ENCODE measurements at regions not wholly inside any gene's neighbourhood (a gene's known extent, or its start where the extent isn't known, plus 50 kb on each side); places are given as distances from the start of the nearest gene placed in this dataset.

DNA sequence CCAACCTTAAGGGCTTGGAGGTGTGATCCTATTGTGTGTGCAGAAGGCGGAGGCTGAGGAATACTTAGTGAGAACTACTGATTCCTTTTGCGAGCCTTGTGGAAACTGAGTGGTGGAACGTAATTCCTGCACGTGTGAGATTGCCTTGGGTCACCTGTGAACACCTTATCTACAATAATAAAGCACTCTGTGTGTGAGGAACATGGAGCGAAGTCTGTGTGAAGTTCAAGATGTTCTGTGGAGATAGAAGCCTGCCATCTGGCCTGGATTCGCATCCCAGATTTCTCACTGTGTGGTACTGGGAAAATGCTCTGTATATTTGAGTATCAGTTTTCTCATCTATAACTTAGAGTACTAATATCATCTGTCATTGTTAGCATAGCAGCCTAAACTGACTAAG, 179.5 kb upstream of the PDZRN3 start:
- Histone ChIP-seq H3K9me3 (ENCODE audit: control insufficient read depth in 4 of 4, low read length in 3 of 4) (no peaks in the 10 kb centered on the region), H3K36me3 (ENCODE audit: control insufficient read depth in 4 of 4, insufficient read depth in 3 of 4, low read depth in 1 of 4, low read length in 3 of 4) (no peaks in the 10 kb centered on the region), H3K27me3 (ENCODE audit: control insufficient read depth in 4 of 4, insufficient read depth in 4 of 4, low read length in 3 of 4) (no peaks in the 10 kb centered on the region), H3K4me1 (ENCODE audit: control insufficient read depth in 4 of 4, insufficient read depth in 4 of 4, low read length in 3 of 4) (no peaks in the 10 kb centered on the region), H3K9ac (ENCODE audit: low read depth in 1 of 2, low read length in 2 of 2) (no peak overlapping the region), H3K27ac (ENCODE audit: low read depth in 1 of 2, low read length in 2 of 2) (no peak overlapping the region), H3K4me3 (ENCODE audit: low read depth in 1 of 3, low read length in 3 of 3) (no peak overlapping the region)
- 88% methylated on average over 6 of the region's 6 CpGs for WGBS
- no peak for DNase-seq (ENCODE audit: low spot score)
- TF ChIP-seq JUND (IDR thresholded peaks at IDR 0.05): no peak
- no peak for TF ChIP-seq HNF4G (IDR thresholded peaks at IDR 0.05)
- TF ChIP-seq, protein P1, sequence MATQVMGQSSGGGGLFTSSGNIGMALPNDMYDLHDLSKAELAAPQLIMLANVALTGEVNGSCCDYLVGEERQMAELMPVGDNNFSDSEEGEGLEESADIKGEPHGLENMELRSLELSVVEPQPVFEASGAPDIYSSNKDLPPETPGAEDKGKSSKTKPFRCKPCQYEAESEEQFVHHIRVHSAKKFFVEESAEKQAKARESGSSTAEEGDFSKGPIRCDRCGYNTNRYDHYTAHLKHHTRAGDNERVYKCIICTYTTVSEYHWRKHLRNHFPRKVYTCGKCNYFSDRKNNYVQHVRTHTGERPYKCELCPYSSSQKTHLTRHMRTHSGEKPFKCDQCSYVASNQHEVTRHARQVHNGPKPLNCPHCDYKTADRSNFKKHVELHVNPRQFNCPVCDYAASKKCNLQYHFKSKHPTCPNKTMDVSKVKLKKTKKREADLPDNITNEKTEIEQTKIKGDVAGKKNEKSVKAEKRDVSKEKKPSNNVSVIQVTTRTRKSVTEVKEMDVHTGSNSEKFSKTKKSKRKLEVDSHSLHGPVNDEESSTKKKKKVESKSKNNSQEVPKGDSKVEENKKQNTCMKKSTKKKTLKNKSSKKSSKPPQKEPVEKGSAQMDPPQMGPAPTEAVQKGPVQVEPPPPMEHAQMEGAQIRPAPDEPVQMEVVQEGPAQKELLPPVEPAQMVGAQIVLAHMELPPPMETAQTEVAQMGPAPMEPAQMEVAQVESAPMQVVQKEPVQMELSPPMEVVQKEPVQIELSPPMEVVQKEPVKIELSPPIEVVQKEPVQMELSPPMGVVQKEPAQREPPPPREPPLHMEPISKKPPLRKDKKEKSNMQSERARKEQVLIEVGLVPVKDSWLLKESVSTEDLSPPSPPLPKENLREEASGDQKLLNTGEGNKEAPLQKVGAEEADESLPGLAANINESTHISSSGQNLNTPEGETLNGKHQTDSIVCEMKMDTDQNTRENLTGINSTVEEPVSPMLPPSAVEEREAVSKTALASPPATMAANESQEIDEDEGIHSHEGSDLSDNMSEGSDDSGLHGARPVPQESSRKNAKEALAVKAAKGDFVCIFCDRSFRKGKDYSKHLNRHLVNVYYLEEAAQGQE (IDR thresholded peaks at IDR 0.05): no peak
- TF ChIP-seq NR2F2 (IDR thresholded peaks at IDR 0.05): no peak
- no peak for TF ChIP-seq RAD21 (IDR thresholded peaks at IDR 0.05)
- TF ChIP-seq FOXA2 (IDR thresholded peaks at IDR 0.05): no peak
- no peak for TF ChIP-seq ATF3 (IDR thresholded peaks at IDR 0.05)
- TF ChIP-seq, protein P2, sequence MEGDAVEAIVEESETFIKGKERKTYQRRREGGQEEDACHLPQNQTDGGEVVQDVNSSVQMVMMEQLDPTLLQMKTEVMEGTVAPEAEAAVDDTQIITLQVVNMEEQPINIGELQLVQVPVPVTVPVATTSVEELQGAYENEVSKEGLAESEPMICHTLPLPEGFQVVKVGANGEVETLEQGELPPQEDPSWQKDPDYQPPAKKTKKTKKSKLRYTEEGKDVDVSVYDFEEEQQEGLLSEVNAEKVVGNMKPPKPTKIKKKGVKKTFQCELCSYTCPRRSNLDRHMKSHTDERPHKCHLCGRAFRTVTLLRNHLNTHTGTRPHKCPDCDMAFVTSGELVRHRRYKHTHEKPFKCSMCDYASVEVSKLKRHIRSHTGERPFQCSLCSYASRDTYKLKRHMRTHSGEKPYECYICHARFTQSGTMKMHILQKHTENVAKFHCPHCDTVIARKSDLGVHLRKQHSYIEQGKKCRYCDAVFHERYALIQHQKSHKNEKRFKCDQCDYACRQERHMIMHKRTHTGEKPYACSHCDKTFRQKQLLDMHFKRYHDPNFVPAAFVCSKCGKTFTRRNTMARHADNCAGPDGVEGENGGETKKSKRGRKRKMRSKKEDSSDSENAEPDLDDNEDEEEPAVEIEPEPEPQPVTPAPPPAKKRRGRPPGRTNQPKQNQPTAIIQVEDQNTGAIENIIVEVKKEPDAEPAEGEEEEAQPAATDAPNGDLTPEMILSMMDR (IDR thresholded peaks at IDR 0.05; ENCODE audit: low read depth, low read length, missing input control): no peak
- TF ChIP-seq EGR1 (IDR thresholded peaks at IDR 0.05; ENCODE audit: low read depth in 2 of 2): no peak
- TF ChIP-seq YY1 (IDR thresholded peaks at IDR 0.05): no peak
- TF ChIP-seq TAF1 (conservative IDR thresholded peaks at IDR 0.05): no peak
- no peak for TF ChIP-seq FOXA1 (IDR thresholded peaks at IDR 0.05)
- no peak for TF ChIP-seq SP1 (IDR thresholded peaks at IDR 0.05)
- TF ChIP-seq MAX (IDR thresholded peaks at IDR 0.05): no peak
- TF ChIP-seq GABPA (IDR thresholded peaks at IDR 0.05 in 1 of 2, conservative IDR thresholded peaks at IDR 0.05 in 1 of 2): no peak
- TF ChIP-seq HNF4A (conservative IDR thresholded peaks at IDR 0.05): no peak

DNA sequence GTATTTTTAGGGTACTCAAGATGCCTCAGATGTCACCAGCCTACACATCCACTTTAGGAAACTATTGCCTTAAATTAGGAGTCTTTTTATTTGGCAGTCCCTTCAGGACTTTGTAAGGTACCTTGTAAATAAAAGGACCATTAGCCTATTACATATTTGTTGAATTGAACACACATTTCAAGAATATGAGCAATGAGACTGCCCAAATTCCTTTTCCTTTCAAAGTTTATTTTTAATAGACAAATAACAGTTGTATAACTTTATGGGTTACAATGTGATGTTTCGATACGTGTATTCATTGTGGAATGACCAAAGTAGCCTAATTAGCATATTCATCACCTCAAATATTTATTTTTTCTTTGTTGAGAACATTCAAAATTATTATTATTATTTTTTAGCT, 176.7 kb upstream of the PDZRN3 start:
- no peaks in the 10 kb centered on the region for H3K9me3 ChIP-seq (ENCODE audit: control insufficient read depth in 4 of 4, low read length in 3 of 4)
- WGBS: 93% methylated on average over 2 of the region's 2 CpGs
- no peak for TF ChIP-seq SP1 (IDR thresholded peaks at IDR 0.05)
- TF ChIP-seq HNF4G (IDR thresholded peaks at IDR 0.05): no peak
- TF ChIP-seq GABPA (IDR thresholded peaks at IDR 0.05 in 1 of 2, conservative IDR thresholded peaks at IDR 0.05 in 1 of 2): no peak
- TF ChIP-seq FOXA2 (IDR thresholded peaks at IDR 0.05): no peak
- TF ChIP-seq, protein P2 (IDR thresholded peaks at IDR 0.05; ENCODE audit: low read depth, low read length, missing input control): no peak
- TF ChIP-seq MAX (IDR thresholded peaks at IDR 0.05): no peak
- no peak for TF ChIP-seq RXRA (IDR thresholded peaks at IDR 0.05)
- TF ChIP-seq, protein P1 (IDR thresholded peaks at IDR 0.05): no peak
- TF ChIP-seq JUND (IDR thresholded peaks at IDR 0.05): no peak
- TF ChIP-seq HNF4A (conservative IDR thresholded peaks at IDR 0.05): no peak
- TF ChIP-seq NR2F2 (IDR thresholded peaks at IDR 0.05): no peak
- no peak for TF ChIP-seq RAD21 (IDR thresholded peaks at IDR 0.05)
- TF ChIP-seq TAF1 (conservative IDR thresholded peaks at IDR 0.05): no peak

More for the DNA sequence above, 176.7 kb upstream of the PDZRN3 start:
- H3K9ac ChIP-seq (ENCODE audit: low read depth in 1 of 2, low read length in 2 of 2): no peak overlapping the region
- H3K4me1 ChIP-seq (ENCODE audit: control insufficient read depth in 4 of 4, insufficient read depth in 4 of 4, low read length in 3 of 4): no peaks in the 10 kb centered on the region
- DNase-seq (ENCODE audit: low spot score): no peak
- no peaks in the 10 kb centered on the region for H3K36me3 ChIP-seq (ENCODE audit: control insufficient read depth in 4 of 4, insufficient read depth in 3 of 4, low read depth in 1 of 4, low read length in 3 of 4)
- H3K27ac ChIP-seq (ENCODE audit: low read depth in 1 of 2, low read length in 2 of 2): no peak overlapping the region
- no peaks in the 10 kb centered on the region for H3K27me3 ChIP-seq (ENCODE audit: control insufficient read depth in 4 of 4, insufficient read depth in 4 of 4, low read length in 3 of 4)
- H3K4me3 ChIP-seq (ENCODE audit: low read depth in 1 of 3, low read length in 3 of 3): no peak overlapping the region
